GM23248 (cell line): ENCODE measurements at regions not wholly inside any gene's neighbourhood (a gene's known extent, or its start where the extent isn't known, plus 50 kb on each side); places are given as distances from the start of the nearest gene placed in this dataset.

ENCODE experiments used
- DNase-seq: peaks from one replicate; pipeline ENCODE4 v3.0.0-alpha.2; 2015
- H2AFZ ChIP-seq: fragments of 200-600 bp; sonication (generic); 2 replicates; pipeline ENCODE4 v1.6.1; 2016; ENCODE audit warnings: antibody characterized with exemption
- H3F3A ChIP-seq: fragments of 200-600 bp; sonication (generic); 2 replicates; pipeline ENCODE4 v1.6.1; 2016; ENCODE audit warnings: mild to moderate bottlenecking, antibody characterized with exemption, mixed run types; ENCODE audit not compliant: insufficient read depth
- H3K27ac ChIP-seq: fragments of 200-600 bp; sonication (generic); 2 replicates; pipeline ENCODE4 v1.5.1; 2016; ENCODE audit warnings: mild to moderate bottlenecking
- H3K27me3 ChIP-seq: fragments of 200-600 bp; sonication (generic); replicated peaks from 2 replicates; pipeline ENCODE4 v1.6.1; 2016; ENCODE audit warnings: mild to moderate bottlenecking; ENCODE audit not compliant: insufficient read depth
- H3K36me3 ChIP-seq: fragments of 200-600 bp; sonication (generic); 2 replicates; pipeline ENCODE4 v1.6.1; 2016; ENCODE audit warnings: low read depth, mild to moderate bottlenecking
- H3K4me1 ChIP-seq: fragments of 200-600 bp; sonication (generic); 2 replicates; pipeline ENCODE4 v1.6.1; 2016; ENCODE audit warnings: mild to moderate bottlenecking; ENCODE audit not compliant: insufficient read depth
- H3K4me2 ChIP-seq: fragments of 200-600 bp; sonication (generic); one replicate; pipeline ENCODE4 v1.6.1; 2016; ENCODE audit warnings: mild to moderate bottlenecking; ENCODE audit not compliant: unreplicated experiment
- H3K4me3 ChIP-seq: fragments of 200-600 bp; sonication (generic); 2 replicates; pipeline ENCODE4 v1.5.1; 2016; ENCODE audit warnings: mild to moderate bottlenecking
- H3K79me2 ChIP-seq: fragments of 200-600 bp; sonication (generic); 2 replicates; pipeline ENCODE4 v1.6.1; 2016; ENCODE audit warnings: mild to moderate bottlenecking; ENCODE audit not compliant: insufficient read depth
- H3K9ac ChIP-seq: fragments of 200-600 bp; sonication (generic); 2 replicates; pipeline ENCODE4 v1.6.1; 2016; ENCODE audit warnings: mild to moderate bottlenecking
- H3K9me2 ChIP-seq: fragments of 200-600 bp; sonication (generic); 2 replicates; pipeline ENCODE4 v1.6.1; 2016; ENCODE audit warnings: mixed run types, mild to moderate bottlenecking, moderate library complexity; ENCODE audit not compliant: insufficient read depth
- H3K9me3 ChIP-seq: fragments of 200-600 bp; sonication (generic); one replicate; pipeline ENCODE4 v1.6.1; 2017; ENCODE audit warnings: low read depth
- H4K20me1 ChIP-seq: fragments of 200-600 bp; sonication (generic); 2 replicates; pipeline ENCODE4 v1.6.0; 2016; ENCODE audit not compliant: insufficient read depth
- EZH2 ChIP-seq: fragments of 200-600 bp; sonication (generic); IDR thresholded peaks from 2 replicates; pipeline ENCODE4 v1.6.1; 2018; ENCODE audit warnings: antibody characterized with exemption, mild to moderate bottlenecking; ENCODE audit not compliant: insufficient read depth, poor library complexity, severe bottlenecking
- EZH2phosphoT487 ChIP-seq: fragments of 200-600 bp; sonication (generic); IDR thresholded peaks from 2 replicates; pipeline ENCODE4 v1.6.1; 2018; ENCODE audit warnings: antibody characterized with exemption, moderate library complexity, mild to moderate bottlenecking, low read depth; ENCODE audit not compliant: insufficient read depth
- WGBS, 2 experiments: methylation state at CpG; one replicate each; pipeline ENCODE4 v1.1.6; 2015 to 2017; ENCODE audit warnings: low lambda C conversion rate in 2 of 2, low coverage in 1 of 2; ENCODE audit errors: missing lambda C conversion rate in 2 of 2; 5-methylcytosine and 5-hydroxymethylcytosine counted together
- in situ Hi-C: fragments of 300-500 bp; cut with MboI; formaldehyde crosslinking; loops from 2 replicates; pipeline ENCODE4 v1.15.0; 2020

DNA sequence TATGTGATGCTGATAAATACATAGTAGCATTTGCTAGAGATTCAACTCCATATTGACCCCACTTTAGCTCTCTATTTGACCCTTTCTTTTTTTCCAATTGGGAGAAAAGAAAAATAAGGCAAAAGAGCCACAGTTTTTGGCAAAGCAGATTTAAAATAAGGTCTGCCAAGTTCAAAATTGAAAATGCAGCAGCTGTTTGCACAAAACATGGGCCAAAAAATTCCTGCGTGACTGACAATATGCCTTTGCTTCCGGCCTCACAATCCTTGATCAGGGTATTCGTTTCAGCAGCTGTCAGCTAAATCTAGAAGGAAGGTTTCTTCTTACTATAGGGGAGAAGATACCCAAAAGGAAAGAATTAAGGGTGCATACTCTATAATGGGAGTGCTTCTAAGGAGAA lies 563.5 kb upstream of the CCDC54 start:
- TF ChIP-seq EZH2, result no peak
- no peak for TF ChIP-seq EZH2phosphoT487
- H3K27ac ChIP-seq, result no peak overlapping the region
- peaks cover 18% of the 10 kb centered on the region; the same call in 1 of the 2 replicates for H3F3A ChIP-seq
- no peaks in the 10 kb centered on the region for H3K36me3 ChIP-seq
- H3K9me2 ChIP-seq, result no peaks in the 10 kb centered on the region
- H3K9me3 ChIP-seq, result no peaks in the 10 kb centered on the region
- H3K27me3 ChIP-seq, result no peaks in the 10 kb centered on the region
- H4K20me1 ChIP-seq, result no peaks in the 10 kb centered on the region
- no peak overlapping the region for H3K9ac ChIP-seq
- WGBS, 2 experiments, result 25 to 32% methylated on average over 3 of the region's 3 CpGs
- in situ Hi-C loops, result no loop called here
- no peak overlapping the region for H3K4me3 ChIP-seq
- no peak overlapping the region for H3K4me2 ChIP-seq
- H2AFZ ChIP-seq, result 0 out of 2 replicates have a peak overlapping the region, but pooled peaks have one; percentile 30
- H3K4me1 ChIP-seq, result peaks cover 21% of the 10 kb centered on the region
- H3K79me2 ChIP-seq, result no peaks in the 10 kb centered on the region
- no peak for DNase-seq

- no peaks in the 10 kb centered on the region for H4K20me1 ChIP-seq
- H3F3A ChIP-seq, result peaks cover 18% of the 10 kb centered on the region; the same call in 1 of the 2 replicates
- H3K4me3 ChIP-seq, result no peak overlapping the region
- H3K27me3 ChIP-seq, result no peaks in the 10 kb centered on the region
- in situ Hi-C loops, result no loop called here
- no peaks in the 10 kb centered on the region for H3K9me2 ChIP-seq
- no peak for TF ChIP-seq EZH2
- no peak for TF ChIP-seq EZH2phosphoT487
- H3K79me2 ChIP-seq, result no peaks in the 10 kb centered on the region
- no peak overlapping the region for H3K27ac ChIP-seq
- H3K9me3 ChIP-seq, result no peaks in the 10 kb centered on the region
- H3K36me3 ChIP-seq, result no peaks in the 10 kb centered on the region
- H3K4me1 ChIP-seq, result peaks cover 21% of the 10 kb centered on the region
- no peak overlapping the region for H3K9ac ChIP-seq
- H3K4me2 ChIP-seq, result no peak overlapping the region
- H2AFZ ChIP-seq, result no peak overlapping the region
- 57 to 80% methylated on average over 1 of the region's 1 CpG for WGBS, 2 experiments
- DNase-seq, result peak; percentile 15
Observed at GRCh38 chr3:106814231-106814630, 563.0 kb upstream of the CCDC54 start.

- H3K27ac ChIP-seq, result no peak overlapping the region
- WGBS, 2 experiments, result 82 to 89% methylated on average over 2 of the region's 2 CpGs
- no peaks in the 10 kb centered on the region for H3K79me2 ChIP-seq
- no peaks in the 10 kb centered on the region for H4K20me1 ChIP-seq
- H3K4me2 ChIP-seq, result no peak overlapping the region
- no peak for DNase-seq
- no peaks in the 10 kb centered on the region for H3K36me3 ChIP-seq
- H3K9ac ChIP-seq, result no peak overlapping the region
- TF ChIP-seq EZH2, result no peak
- TF ChIP-seq EZH2phosphoT487, result no peak
- no peaks in the 10 kb centered on the region for H3K9me2 ChIP-seq
- no peaks in the 10 kb centered on the region for H3K27me3 ChIP-seq
- H3K9me3 ChIP-seq, result no peaks in the 10 kb centered on the region
- H3F3A ChIP-seq, result peaks cover under 1% of the 10 kb centered on the region; the same call in 1 of the 2 replicates
- in situ Hi-C loops, result no loop called here
- no peak overlapping the region for H3K4me3 ChIP-seq
- H2AFZ ChIP-seq, result peak overlapping the region; percentile 42; the same call in 1 of the 2 replicates
- peaks cover 2% of the 10 kb centered on the region; the same call in 1 of the 2 replicates for H3K4me1 ChIP-seq
Observed at GRCh38 chr3:106816838-106817237, 560.4 kb upstream of the CCDC54 start.

GRCh38 chr3:106817706-106818105 lies 559.5 kb upstream of the CCDC54 start:
- DNase-seq, result no peak
- Histone ChIP-seq H2AFZ (no peak overlapping the region), H3K79me2 (no peaks in the 10 kb centered on the region), H4K20me1 (no peaks in the 10 kb centered on the region), H3K9ac (no peak overlapping the region), H3F3A (no peaks in the 10 kb centered on the region), H3K9me2 (no peaks in the 10 kb centered on the region), H3K27ac (no peak overlapping the region), H3K4me3 (no peak overlapping the region), H3K27me3 (no peaks in the 10 kb centered on the region), H3K4me1 (no peaks in the 10 kb centered on the region), H3K4me2 (no peak overlapping the region), H3K36me3 (no peaks in the 10 kb centered on the region), H3K9me3 (no peaks in the 10 kb centered on the region)
- 91 to 94% methylated on average over 5 of the region's 5 CpGs for WGBS, 2 experiments
- in situ Hi-C loops, result no loop called here
- TF ChIP-seq EZH2 (no peak), EZH2phosphoT487 (no peak)

DNA sequence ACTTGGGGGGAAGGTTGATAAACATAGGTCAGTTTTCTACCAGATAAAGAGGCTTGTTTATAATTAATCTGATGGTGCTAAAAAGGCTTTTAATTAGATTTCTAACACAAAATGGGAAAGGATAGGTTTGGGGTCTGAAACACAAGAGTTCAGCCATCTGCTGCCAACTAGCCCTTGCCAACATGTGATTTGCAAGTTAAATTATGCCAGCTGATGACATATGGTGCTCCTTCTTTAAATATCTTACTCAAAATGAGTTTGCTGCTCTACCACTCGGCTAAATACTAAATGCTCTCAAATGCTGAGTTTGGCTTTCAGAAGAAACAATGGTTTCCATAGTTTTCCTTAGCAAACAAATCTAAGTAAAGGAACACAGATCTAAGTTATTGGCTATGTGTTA lies 557.8 kb upstream of the CCDC54 start:
- Histone ChIP-seq H3K4me2 (no peak overlapping the region), H3K9me3 (no peaks in the 10 kb centered on the region), H3K79me2 (no peaks in the 10 kb centered on the region), H2AFZ (no peak overlapping the region), H3K9me2 (no peaks in the 10 kb centered on the region), H3K27me3 (no peaks in the 10 kb centered on the region), H3K4me3 (no peak overlapping the region), H4K20me1 (no peaks in the 10 kb centered on the region), H3K36me3 (no peaks in the 10 kb centered on the region), H3K9ac (no peak overlapping the region), H3K27ac (no peak overlapping the region), H3K4me1 (peaks cover 1% of the 10 kb centered on the region), H3F3A (peaks cover 2% of the 10 kb centered on the region; the same call in 1 of the 2 replicates)
- TF ChIP-seq EZH2phosphoT487 (no peak), EZH2 (no peak)
- WGBS, 2 experiments, result 80 to 92% methylated on average over 1 of the region's 1 CpG
- in situ Hi-C loops, result no loop called here
- DNase-seq, result no peak
